ENCODE measurements at regions not wholly inside any gene's neighbourhood (a gene's known extent, or its start where the extent isn't known, plus 50 kb on each side); places are given as distances from the start of the nearest gene placed in this dataset.

GRCh38 chr2:180621366-180621765 is 359.0 kb upstream of the UBE2E3 start:
- no peak for TF ChIP-seq ZNF302 (tag by site-specific recombination; IDR thresholded peaks at IDR 0.05; ENCODE audit: low read depth)
- no peak for TF ChIP-seq CTCF (tag by site-specific recombination; IDR thresholded peaks at IDR 0.05)
- TF ChIP-seq MZF1 (tag by site-specific recombination; IDR thresholded peaks at IDR 0.05; ENCODE audit: borderline replicate concordance), result no peak
- TF ChIP-seq ZEB2 (tag by site-specific recombination; IDR thresholded peaks at IDR 0.05), result no peak
- no peak for TF ChIP-seq TRIM28 (IDR thresholded peaks at IDR 0.05; ENCODE audit: borderline replicate concordance, low read length)
- TF ChIP-seq ZNF24 (tag by site-specific recombination; IDR thresholded peaks at IDR 0.05), result no peak
- TF ChIP-seq ZBTB1 (tag by site-specific recombination; IDR thresholded peaks at IDR 0.05), result no peak
- TF ChIP-seq ZNF645 (tag by site-specific recombination; IDR thresholded peaks at IDR 0.05), result no peak
- TF ChIP-seq ZNF175 (tag by site-specific recombination; IDR thresholded peaks at IDR 0.05), result no peak
- no peak for TF ChIP-seq ZNF629 (tag by site-specific recombination; IDR thresholded peaks at IDR 0.05)
- TF ChIP-seq ZNF610 (tag by site-specific recombination; IDR thresholded peaks at IDR 0.05; ENCODE audit: borderline replicate concordance), result no peak
- TF ChIP-seq ZNF362 (tag by site-specific recombination; IDR thresholded peaks at IDR 0.05), result no peak
